ENCODE measurements at regions not wholly inside any gene's neighbourhood (a gene's known extent, or its start where the extent isn't known, plus 50 kb on each side); places are given as distances from the start of the nearest gene placed in this dataset.

- intact Hi-C loops (cut with micrococcal nuclease; ENCODE audit: unreplicated experiment): no loop called here
- BruUV-seq (replicated peaks): no TSS peak
- no peaks in the 10 kb centered on the region for H3K9me2 ChIP-seq (ENCODE audit: insufficient read depth, low read length)
- no peaks in the 10 kb centered on the region for H3K4me1 ChIP-seq (ENCODE audit: insufficient read depth, low read length, poor library complexity, severe bottlenecking)
- no peak for TF ChIP-seq EZH2phosphoT487 (IDR thresholded peaks at IDR 0.05; ENCODE audit: borderline replicate concordance, low read depth, low read length)
- no peak for TF ChIP-seq CTCF (conservative IDR thresholded peaks at IDR 0.05; ENCODE audit: low read length)
- POLR2A ChIA-PET: no interaction called here
- H2AFZ ChIP-seq (ENCODE audit: low read length): no peak overlapping the region
- no peak overlapping the region for H3K4me3 ChIP-seq (ENCODE audit: low read depth, low read length, poor library complexity, severe bottlenecking)
- H3K9me3 ChIP-seq (ENCODE audit: low read length): no peaks in the 10 kb centered on the region
- no peak for DNase-seq (ENCODE audit: low spot score)
- no peak overlapping the region for H3K27ac ChIP-seq (ENCODE audit: low read depth, low read length, poor library complexity, severe bottlenecking)
- no peaks in the 10 kb centered on the region for H3K36me3 ChIP-seq (ENCODE audit: insufficient read depth, low read length)
- no peaks in the 10 kb centered on the region for H4K20me1 ChIP-seq (ENCODE audit: insufficient read depth, low read length)
- H3K79me2 ChIP-seq (ENCODE audit: insufficient read depth, low read depth, low read length): no peaks in the 10 kb centered on the region
- H3K4me2 ChIP-seq (ENCODE audit: low read length): no peak overlapping the region
- CTCF ChIA-PET (ENCODE audit: unreplicated experiment): no interaction called here
Observed at GRCh38 chr18:37674570-37674969, 109.0 kb upstream of the CELF4 start.

GRCh38 chr18:37673671-37674070 lies 108.1 kb upstream of the CELF4 start:
- Histone ChIP-seq H3K36me3 (ENCODE audit: insufficient read depth, low read length) (no peaks in the 10 kb centered on the region), H3K4me1 (ENCODE audit: insufficient read depth, low read length, poor library complexity, severe bottlenecking) (no peaks in the 10 kb centered on the region), H3K4me3 (ENCODE audit: low read depth, low read length, poor library complexity, severe bottlenecking) (no peak overlapping the region), H3K9me3 (ENCODE audit: low read length) (no peaks in the 10 kb centered on the region), H3K9me2 (ENCODE audit: insufficient read depth, low read length) (no peaks in the 10 kb centered on the region), H3K4me2 (ENCODE audit: low read length) (no peak overlapping the region), H4K20me1 (ENCODE audit: insufficient read depth, low read length) (no peaks in the 10 kb centered on the region), H3K27ac (ENCODE audit: low read depth, low read length, poor library complexity, severe bottlenecking) (no peak overlapping the region), H2AFZ (ENCODE audit: low read length) (no peak overlapping the region), H3K79me2 (ENCODE audit: insufficient read depth, low read depth, low read length) (no peaks in the 10 kb centered on the region)
- intact Hi-C loops (cut with micrococcal nuclease; ENCODE audit: unreplicated experiment): no loop called here
- no peak for DNase-seq (ENCODE audit: low spot score)
- no TSS peak for BruUV-seq (replicated peaks)
- TF ChIP-seq CTCF (conservative IDR thresholded peaks at IDR 0.05; ENCODE audit: low read length) (no peak), EZH2phosphoT487 (IDR thresholded peaks at IDR 0.05; ENCODE audit: borderline replicate concordance, low read depth, low read length) (no peak)
- POLR2A ChIA-PET: no interaction called here
- CTCF ChIA-PET (ENCODE audit: unreplicated experiment): no interaction called here

GRCh38 chr18:37672932-37673595 lies 107.5 kb upstream of the CELF4 start:
- intact Hi-C loops (cut with micrococcal nuclease; ENCODE audit: unreplicated experiment): no loop called here
- H3K9me2 ChIP-seq (ENCODE audit: insufficient read depth, low read length): no peaks in the 10 kb centered on the region
- H3K27ac ChIP-seq (ENCODE audit: low read depth, low read length, poor library complexity, severe bottlenecking): no peak overlapping the region
- H2AFZ ChIP-seq (ENCODE audit: low read length): no peak overlapping the region
- H3K79me2 ChIP-seq (ENCODE audit: insufficient read depth, low read depth, low read length): no peaks in the 10 kb centered on the region
- no peaks in the 10 kb centered on the region for H3K36me3 ChIP-seq (ENCODE audit: insufficient read depth, low read length)
- no peaks in the 10 kb centered on the region for H4K20me1 ChIP-seq (ENCODE audit: insufficient read depth, low read length)
- no peak overlapping the region for H3K4me3 ChIP-seq (ENCODE audit: low read depth, low read length, poor library complexity, severe bottlenecking)
- DNase-seq (ENCODE audit: low spot score): no peak
- ChIA-PET CTCF (ENCODE audit: unreplicated experiment) (no interaction called here), POLR2A (no interaction called here)
- H3K4me1 ChIP-seq (ENCODE audit: insufficient read depth, low read length, poor library complexity, severe bottlenecking): no peaks in the 10 kb centered on the region
- TF ChIP-seq CTCF (conservative IDR thresholded peaks at IDR 0.05; ENCODE audit: low read length) (no peak), EZH2phosphoT487 (IDR thresholded peaks at IDR 0.05; ENCODE audit: borderline replicate concordance, low read depth, low read length) (no peak)
- no peak overlapping the region for H3K4me2 ChIP-seq (ENCODE audit: low read length)
- H3K9me3 ChIP-seq (ENCODE audit: low read length): no peaks in the 10 kb centered on the region
- no TSS peak for BruUV-seq (replicated peaks)
